RPMI8226 (cell line): ENCODE measurements at regions not wholly inside any gene's neighbourhood (a gene's known extent, or its start where the extent isn't known, plus 50 kb on each side); places are given as distances from the start of the nearest gene placed in this dataset.

Experiments used
- DNase-seq: peaks from one replicate; pipeline ENCODE4 v3.0.0-alpha.2; 2015

GRCh38 chr4:83894831-83895230, 358.9 kb downstream of the GPAT3 start:
- no peak for DNase-seq

GRCh38 chr4:83890816-83891215, 354.9 kb downstream of the GPAT3 start:
- DNase-seq = no peak

GRCh38 chr4:83890231-83890630, 354.3 kb downstream of the GPAT3 start:
- no peak for DNase-seq

GRCh38 chr4:83889802-83890201, 353.9 kb downstream of the GPAT3 start:
- DNase-seq = no peak

GRCh38 chr4:83885256-83886182, 349.6 kb downstream of the GPAT3 start:
- no peak for DNase-seq

- no peak for DNase-seq
Measured at GRCh38 chr4:83876047-83876446, 340.1 kb downstream of the GPAT3 start.

GRCh38 chr4:83875437-83875836, 339.5 kb downstream of the GPAT3 start:
- DNase-seq = no peak

GRCh38 chr4:83873996-83874395, 338.1 kb downstream of the GPAT3 start:
- no peak for DNase-seq

GRCh38 chr4:83870328-83870950, 334.5 kb downstream of the GPAT3 start:
- no peak for DNase-seq

- DNase-seq = no peak
Measured at GRCh38 chr4:83866834-83867621, 331.1 kb downstream of the GPAT3 start.

- DNase-seq = no peak
Measured at GRCh38 chr4:83865417-83866150, 329.7 kb downstream of the GPAT3 start.

- no peak for DNase-seq
Measured at GRCh38 chr4:83864097-83864817, 328.3 kb downstream of the GPAT3 start.

- no peak for DNase-seq
Measured at GRCh38 chr4:83862471-83862870, 326.6 kb downstream of the GPAT3 start.

GRCh38 chr4:83860200-83860599, 324.3 kb downstream of the GPAT3 start:
- no peak for DNase-seq

- no peak for DNase-seq
Measured at GRCh38 chr4:83858131-83858530, 322.2 kb downstream of the GPAT3 start.

- DNase-seq = no peak
Measured at GRCh38 chr4:83855044-83855443, 319.1 kb downstream of the GPAT3 start.

GRCh38 chr4:83852085-83852451, 316.2 kb downstream of the GPAT3 start:
- DNase-seq = no peak

- no peak for DNase-seq
Measured at GRCh38 chr4:83851261-83852084, 315.6 kb downstream of the GPAT3 start.

GRCh38 chr4:83850435-83850834, 314.5 kb downstream of the GPAT3 start:
- DNase-seq = no peak

GRCh38 chr4:83846193-83846830, 310.4 kb downstream of the GPAT3 start:
- DNase-seq = no peak

GRCh38 chr4:83839615-83840014, 303.7 kb downstream of the GPAT3 start:
- DNase-seq = no peak
